Activated gamma-delta T cell treated with anti-CD3 and anti-CD28 coated beads, Interleukin-2, amount 50 U/mL, for 16 hours (primary cell): ENCODE measurements at regions not wholly inside any gene's neighbourhood (a gene's known extent, or its start where the extent isn't known, plus 50 kb on each side); places are given as distances from the start of the nearest gene placed in this dataset.

Experiments
- DNase-seq: peaks from one replicate; pipeline ENCODE4 v3.0.0-alpha.2; 2020; ENCODE audit warnings: low read depth

GRCh38 chr1:199747984-199748383 is 279.5 kb upstream of the NR5A2 start:
- DNase-seq: no peak

DNA sequence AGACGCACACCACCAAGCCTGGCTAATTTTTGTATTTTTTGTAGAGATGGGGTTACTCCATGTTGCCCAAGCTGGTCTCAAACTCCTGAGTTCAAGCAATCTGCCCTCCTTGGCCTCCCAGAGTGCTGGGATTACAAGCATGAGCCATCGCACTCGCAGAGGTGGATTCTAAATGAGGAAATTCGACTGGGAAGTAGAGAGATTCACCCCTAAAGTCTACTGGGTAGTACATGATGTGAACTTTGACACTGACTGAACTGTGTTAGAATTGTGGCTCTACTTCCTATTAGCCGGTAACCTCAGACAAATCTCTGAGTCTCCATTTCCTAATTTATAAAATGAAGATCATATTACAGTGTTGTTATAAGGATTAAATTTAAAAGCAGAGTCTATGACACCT is 276.0 kb upstream of the NR5A2 start:
- no peak for DNase-seq

GRCh38 chr1:199751962-199752687 is 275.4 kb upstream of the NR5A2 start:
- no peak for DNase-seq

DNA sequence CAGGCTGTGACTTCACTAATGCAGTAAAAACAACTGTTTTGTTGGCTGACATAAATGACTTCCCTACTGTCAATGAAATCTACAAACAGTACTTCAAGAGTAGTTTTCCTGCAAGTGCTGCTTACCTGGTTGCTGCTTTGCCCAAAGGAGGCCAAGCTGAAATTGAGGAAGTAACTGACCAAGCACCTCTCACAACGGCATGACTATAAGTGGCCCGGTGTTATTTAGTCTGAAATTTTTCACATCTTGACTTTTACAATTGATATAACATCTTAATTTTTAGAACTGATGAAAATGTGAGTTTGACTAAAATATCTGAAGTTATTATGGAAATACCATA is 274.9 kb upstream of the NR5A2 start:
- DNase-seq: no peak

DNA sequence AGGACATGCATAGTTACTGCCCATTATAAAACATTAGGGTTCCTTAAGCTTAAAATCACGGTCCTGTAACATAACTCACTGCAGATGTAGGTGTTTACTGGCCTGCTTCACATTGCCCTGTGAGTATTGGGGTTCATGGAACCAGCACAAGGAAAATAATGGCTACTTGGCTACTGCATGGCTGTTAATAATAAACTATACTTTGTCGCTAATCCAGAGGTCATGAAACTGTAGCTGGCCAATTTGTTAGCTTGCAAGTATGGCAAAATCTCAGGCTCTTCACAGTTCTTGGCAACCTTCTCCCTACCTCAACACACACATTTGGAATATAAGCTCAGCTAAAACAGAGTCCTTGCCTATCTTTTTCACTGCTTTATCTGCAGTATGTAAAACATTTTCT is 274.0 kb upstream of the NR5A2 start:
- no peak for DNase-seq

GRCh38 chr1:199756066-199756465 is 271.4 kb upstream of the NR5A2 start:
- no peak for DNase-seq

GRCh38 chr1:199758626-199759255 is 268.8 kb upstream of the NR5A2 start:
- no peak for DNase-seq

GRCh38 chr1:199759268-199759730 is 268.2 kb upstream of the NR5A2 start:
- DNase-seq: no peak

- no peak for DNase-seq
These were observed 264.9 kb upstream of the NR5A2 start for GRCh38 chr1:199762572-199762971.

DNA sequence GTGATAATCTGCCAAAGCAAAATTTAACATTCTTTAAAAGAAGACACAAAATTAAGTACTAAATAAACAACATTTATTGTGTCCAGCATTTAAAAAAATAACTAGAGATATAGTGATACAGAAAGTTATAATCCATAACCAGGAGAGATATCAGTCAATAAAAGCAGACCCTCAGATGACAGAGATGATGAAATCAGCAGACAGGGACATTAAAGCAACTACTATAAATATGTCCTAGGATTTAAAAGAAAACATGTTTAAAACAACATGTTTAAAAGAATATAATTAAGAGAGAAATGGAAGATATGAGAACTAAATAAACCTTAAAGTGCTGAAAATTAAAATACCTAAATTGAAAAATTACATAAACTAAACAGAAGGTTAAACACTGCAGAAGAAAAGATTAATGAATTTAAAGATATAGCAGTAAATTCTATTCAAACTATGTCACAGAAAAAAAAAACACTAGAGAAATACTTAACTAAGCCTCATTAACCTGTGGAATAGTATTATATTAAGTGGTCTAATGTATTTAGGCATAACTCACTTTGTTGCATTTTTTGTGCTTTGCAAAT is 261.2 kb upstream of the NR5A2 start:
- DNase-seq: no peak

DNA sequence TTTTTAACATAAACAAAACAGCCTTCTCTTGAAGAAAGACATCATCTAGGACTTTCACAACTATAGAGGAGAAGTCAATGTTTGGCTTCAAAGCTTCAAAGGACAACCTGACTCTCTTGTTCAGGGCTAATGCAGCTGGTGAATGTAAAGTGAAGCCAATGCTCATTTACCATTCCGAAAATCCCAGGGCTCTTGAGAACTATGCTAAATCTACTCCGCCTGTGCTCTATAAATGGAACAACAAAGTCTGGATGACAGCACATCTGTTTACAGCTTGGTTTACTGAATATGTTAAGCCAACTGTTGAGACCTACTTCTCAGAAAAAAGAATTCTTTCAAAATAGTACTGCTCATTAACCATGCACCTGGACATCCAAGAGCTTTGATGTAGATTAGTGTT is 259.8 kb upstream of the NR5A2 start:
- no peak for DNase-seq

DNA sequence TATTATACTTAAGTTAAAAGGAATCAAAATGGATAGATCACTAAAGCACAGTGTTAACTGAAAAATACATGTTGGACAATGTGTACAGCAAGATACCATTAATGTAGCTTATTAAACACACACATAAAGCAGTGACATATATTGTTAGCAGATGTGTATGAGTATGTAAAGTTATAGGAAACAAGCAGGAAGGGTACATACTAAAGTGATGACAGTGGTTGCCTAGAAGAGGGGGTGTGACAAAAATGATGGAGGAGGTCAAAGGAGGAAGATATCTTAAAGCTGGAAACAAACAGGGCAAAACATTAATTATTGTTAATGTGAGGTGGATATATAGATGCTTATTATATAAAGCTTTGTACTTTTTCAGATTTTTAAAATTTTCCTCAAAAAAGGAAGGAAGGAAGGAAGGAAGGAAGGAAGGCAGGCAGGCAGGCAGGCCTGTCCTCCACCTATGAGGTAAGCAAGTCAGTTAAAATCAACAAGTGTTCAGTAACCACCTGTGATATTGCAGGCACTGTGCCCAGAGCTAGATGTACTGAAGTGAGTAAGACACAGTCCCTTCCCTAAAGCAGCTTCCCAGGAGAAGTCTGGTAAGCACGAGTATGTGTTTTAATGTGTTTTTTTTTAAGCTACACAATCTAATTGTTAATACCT is 252.9 kb upstream of the NR5A2 start:
- DNase-seq: no peak

GRCh38 chr1:199776768-199777497 is 250.6 kb upstream of the NR5A2 start:
- no peak for DNase-seq

- DNase-seq: no peak
These were observed 249.1 kb upstream of the NR5A2 start for GRCh38 chr1:199778324-199778955.

GRCh38 chr1:199780091-199780490 is 247.4 kb upstream of the NR5A2 start:
- DNase-seq: no peak

DNA sequence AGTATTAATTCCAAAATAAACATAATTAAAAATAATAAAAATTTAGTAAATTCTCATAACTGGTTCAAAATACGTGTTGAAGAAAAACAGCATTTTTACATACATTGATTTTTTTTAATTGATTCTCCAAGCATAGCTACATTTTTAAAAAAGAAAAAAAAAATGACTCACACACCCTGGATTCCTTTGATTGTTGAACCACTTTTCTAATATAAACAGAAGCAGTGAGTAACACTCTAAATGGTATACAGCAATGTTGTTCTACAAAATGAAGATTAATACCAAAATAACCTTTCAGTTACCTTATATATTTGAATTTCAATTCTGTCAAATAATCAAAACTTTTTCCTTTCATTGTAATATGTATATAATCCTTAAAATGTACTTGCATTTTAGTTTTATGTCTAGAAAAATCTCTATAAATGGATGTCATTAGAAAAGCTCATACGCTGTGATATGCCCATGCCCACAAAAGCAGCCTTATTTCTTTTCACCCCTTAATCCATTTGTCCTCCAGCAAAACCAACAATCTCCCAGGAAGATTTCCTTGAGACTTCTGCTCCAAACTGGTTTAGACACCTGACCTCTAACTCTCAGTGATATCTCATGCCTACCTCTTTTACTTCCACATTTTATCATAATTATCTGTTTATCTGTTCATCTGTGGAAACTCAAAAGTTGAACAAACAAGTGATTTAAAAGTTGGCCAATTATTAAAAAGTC is 246.4 kb upstream of the NR5A2 start:
- DNase-seq: no peak

- no peak for DNase-seq
These were observed 243.2 kb upstream of the NR5A2 start for GRCh38 chr1:199784138-199784895.

DNA sequence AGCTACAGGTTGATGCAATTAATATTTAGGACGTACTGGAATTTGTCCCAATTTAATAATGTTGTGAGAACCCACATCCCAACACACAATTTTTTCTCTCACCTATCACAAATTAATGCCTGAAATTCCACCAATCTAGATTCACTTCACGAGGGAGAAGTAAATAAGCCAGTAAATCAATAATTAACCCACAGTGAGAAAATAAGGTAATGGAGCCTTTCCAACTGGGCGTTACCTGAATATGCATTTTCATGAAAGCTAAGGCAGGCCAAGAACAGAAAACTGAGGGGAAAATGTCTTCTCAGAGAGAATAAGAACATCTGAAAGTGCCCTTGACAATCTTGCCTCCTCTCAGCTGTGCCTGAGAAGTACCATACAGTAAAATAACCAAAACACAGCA is 240.8 kb upstream of the NR5A2 start:
- no peak for DNase-seq

GRCh38 chr1:199789141-199789540 is 238.4 kb upstream of the NR5A2 start:
- DNase-seq: no peak

GRCh38 chr1:199791495-199791894 is 236.0 kb upstream of the NR5A2 start:
- no peak for DNase-seq

GRCh38 chr1:199792874-199793273 is 234.6 kb upstream of the NR5A2 start:
- no peak for DNase-seq
